GM11168 (cell line): ENCODE measurements at regions not wholly inside any gene's neighbourhood (a gene's known extent, or its start where the extent isn't known, plus 50 kb on each side); places are given as distances from the start of the nearest gene placed in this dataset.

Experiments
- in situ Hi-C: fragments of 300-500 bp; cut with MboI; formaldehyde crosslinking; loops from one replicate; pipeline ENCODE4 v1.12.0; 2022; ENCODE audit warnings: low sequenced_read_pairs; ENCODE audit not compliant: unreplicated experiment

DNA sequence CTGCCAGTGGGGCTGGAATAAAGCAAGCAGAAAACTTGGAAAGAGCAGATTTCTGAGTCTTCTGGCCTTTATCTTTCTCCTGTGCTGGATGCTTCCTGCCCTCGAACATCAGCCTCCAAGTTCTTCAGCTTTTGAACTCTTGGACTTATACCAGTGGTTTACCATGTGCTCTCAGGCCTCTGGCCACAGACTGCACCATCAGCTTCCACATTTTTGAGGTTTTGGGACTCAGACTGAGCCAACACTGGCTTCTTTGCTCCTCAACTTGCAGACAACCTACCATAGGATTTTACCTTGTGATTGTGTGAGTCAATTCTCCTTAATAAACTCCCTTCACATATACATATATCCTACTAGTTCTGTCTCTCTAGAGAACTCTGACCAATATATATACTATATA, 706.6 kb downstream of the NR2F2 start:
- in situ Hi-C loops: no loop called here

GRCh38 chr15:97045666-97046421, 715.3 kb downstream of the NR2F2 start:
- in situ Hi-C loops: no loop called here

- in situ Hi-C loops: no loop called here
Measured at GRCh38 chr15:97052513-97052912, 722.0 kb downstream of the NR2F2 start.

- in situ Hi-C loops: no loop called here
Measured at GRCh38 chr15:97053635-97054034, 723.1 kb downstream of the NR2F2 start.

- in situ Hi-C loops: no loop called here
Measured at GRCh38 chr15:97057503-97057902, 727.0 kb downstream of the NR2F2 start.

DNA sequence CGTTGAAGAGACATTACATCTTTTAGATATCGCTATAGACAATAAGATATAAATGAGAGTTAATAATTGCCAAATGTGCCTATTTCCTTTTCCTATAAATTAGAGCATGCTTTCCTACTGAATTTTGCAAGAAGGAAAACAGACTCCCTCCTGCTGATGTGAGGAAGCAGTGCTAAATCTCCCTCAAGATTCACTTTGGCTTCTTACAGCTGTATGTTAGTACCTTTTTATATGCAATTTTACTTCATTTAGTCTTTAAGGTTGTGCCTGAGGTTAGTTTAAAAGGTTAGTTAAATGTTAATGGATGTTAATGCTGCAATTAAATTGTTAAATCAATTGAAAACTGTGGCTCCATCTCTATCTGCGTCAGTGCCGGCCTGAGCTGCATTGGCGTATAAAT, 728.8 kb downstream of the NR2F2 start:
- in situ Hi-C loops: no loop called here

GRCh38 chr15:97061392-97061791, 730.9 kb downstream of the NR2F2 start:
- in situ Hi-C loops: no loop called here

DNA sequence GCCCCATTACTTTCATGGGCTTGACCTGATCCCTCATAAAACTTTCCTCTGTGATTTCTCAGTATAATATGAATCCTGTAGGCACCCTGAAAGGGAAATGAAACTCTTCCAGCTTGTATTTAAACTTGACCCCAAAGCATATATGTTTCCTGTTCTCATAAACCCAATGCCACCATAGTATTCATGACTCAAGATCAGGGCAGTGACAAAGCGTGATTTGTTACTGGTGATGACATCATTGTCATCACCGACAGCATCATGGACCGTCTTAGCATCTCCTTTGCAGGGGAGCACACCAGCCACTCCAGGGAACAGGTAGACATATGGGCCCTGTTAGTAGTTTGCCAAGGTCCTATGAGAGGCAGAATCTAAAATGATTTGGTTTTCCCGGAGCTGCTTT, 741.2 kb downstream of the NR2F2 start:
- in situ Hi-C loops: no loop called here

DNA sequence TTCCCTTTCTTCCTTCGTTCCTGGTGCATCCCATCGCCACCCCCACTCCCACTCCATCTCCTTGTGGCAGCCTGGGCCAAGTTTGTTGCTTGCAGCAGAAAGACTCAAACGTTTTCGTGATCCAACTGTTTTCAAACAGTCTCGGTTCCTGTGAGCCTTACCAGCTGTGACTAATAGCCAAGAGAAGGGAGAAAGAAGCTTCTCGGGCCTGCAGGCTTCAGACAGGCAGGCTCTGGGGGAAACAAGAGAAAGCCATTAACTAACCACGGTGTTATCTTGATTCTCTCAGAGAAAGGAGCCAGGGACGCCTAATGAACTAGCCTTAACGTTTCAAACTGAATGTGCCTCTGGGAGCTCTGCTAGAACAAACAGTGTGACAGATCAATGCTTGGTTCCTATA, 742.0 kb downstream of the NR2F2 start:
- in situ Hi-C loops: no loop called here

- in situ Hi-C loops: no loop called here
Measured at GRCh38 chr15:97076011-97076410, 745.5 kb downstream of the NR2F2 start.

- in situ Hi-C loops: no loop called here
Measured at GRCh38 chr15:97077975-97078374, 747.5 kb downstream of the NR2F2 start.

DNA sequence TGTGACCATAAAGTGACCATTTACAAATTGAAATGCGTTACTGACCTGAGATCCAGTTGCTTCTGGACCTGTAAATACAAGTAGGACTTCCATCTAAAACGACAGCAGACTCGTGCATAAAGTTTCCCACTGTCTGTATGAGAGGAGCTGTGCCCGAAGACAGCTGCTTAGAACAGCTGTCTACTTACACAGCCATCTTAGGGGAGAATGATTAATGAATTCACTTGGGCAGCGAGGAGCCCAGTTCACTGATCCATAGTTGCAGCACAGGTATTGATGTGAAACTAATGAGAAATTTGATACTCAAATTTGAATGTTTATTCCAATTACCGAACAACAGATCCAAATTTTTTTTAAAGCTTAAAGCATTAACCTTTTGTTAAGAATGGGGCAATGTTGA, 748.1 kb downstream of the NR2F2 start:
- in situ Hi-C loops: no loop called here

DNA sequence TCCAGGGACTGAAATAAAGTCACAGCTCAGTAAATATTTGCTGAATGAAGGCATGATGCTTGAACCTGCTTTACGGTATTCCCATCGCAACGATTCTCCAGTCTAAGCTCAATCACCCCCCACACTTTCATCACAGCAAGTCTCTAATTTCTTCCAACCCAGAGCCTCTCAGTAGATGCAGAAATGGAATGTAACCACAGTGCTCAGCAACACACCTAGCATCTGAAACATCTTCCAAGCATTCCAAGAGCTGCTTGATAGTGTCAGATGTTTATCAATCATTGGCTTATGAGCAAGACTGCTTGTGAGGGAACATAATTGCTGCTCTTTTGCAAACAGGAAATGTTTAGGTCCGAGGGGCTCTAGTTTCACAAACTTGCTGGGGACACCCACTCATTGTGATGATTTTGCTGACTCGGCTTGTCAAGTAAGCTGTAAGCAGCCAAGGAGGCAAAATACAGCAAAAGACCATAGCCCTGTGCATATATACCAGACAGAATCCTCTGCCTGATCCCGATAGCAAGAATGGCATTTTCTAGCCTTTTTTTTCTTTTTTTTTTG, 751.2 kb downstream of the NR2F2 start:
- in situ Hi-C loops: no loop called here

GRCh38 chr15:97082830-97083229, 752.3 kb downstream of the NR2F2 start:
- in situ Hi-C loops: no loop called here

- in situ Hi-C loops: no loop called here
Measured at GRCh38 chr15:97084650-97085049, 754.1 kb downstream of the NR2F2 start.

DNA sequence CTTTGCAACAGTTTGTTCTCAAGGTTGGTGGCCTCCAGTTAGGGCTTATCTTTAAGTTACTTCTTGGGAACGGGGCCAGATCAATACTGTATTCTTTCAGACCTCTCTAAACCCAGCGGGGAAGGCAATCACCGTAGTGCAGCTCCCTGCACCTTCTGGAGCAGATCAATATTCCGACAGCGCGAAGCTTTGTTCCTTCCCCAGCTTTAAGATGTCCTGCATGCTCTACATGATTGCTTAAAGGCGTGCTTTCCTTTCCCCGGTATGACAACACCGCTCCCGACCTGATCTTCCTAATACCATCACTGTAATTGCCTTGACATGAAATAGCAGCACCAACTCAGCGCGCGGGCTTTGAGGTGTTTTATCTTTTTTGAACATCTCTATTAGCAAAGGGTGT, 755.2 kb downstream of the NR2F2 start:
- in situ Hi-C loops: no loop called here

DNA sequence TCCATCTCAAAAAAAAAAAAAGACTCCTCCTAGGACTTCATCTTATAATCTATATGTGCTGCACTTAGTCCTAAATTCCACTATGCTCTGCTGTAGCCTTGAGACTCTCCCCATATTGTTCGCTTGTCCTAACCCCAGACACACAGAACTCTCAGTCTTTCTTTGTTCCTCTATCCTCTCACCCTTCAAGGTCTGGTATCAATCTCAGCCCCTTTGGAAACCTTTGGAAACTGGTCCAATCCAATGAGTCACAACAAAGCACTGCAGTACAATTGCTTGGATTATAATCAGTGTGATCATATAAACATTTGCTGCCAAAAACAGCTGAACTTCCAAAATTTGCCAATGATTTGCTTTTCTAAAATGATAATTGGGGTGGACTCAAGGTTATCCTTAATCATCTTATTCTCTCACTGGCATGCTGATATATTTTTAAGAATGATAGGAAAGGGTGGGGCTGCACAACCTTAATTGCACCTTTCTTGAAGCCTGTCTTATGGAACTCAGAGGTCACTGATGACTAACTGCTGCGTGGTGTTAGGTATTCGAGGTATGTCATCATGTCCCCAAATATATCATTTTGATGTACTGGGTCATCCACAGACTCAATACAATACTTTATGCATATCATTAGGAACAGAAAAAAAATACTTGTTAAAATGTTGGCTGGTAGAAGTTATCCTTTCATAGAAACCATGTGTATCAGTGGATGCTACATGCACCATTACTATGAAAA, 756.7 kb downstream of the NR2F2 start:
- in situ Hi-C loops: no loop called here

DNA sequence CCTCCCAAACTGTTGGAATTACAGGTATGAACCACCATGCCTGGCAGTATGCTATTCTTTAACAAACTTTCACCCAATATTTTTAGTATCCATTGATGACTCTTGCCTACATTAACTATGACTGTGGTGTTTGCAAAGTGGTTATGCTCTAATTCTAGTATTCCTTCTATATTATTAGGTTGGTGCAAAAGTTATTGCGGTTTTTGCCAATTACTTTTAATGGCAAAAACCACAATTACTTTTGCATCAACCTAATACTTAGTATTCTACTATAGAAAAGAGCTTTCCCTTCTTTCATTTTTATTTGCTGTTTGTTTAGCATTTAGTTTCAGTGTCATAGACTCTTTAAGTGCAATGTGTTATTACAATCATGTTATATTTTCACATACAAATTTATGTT, 760.6 kb downstream of the NR2F2 start:
- in situ Hi-C loops: no loop called here

GRCh38 chr15:97092656-97093055, 762.2 kb downstream of the NR2F2 start:
- in situ Hi-C loops: no loop called here

GRCh38 chr15:97096303-97096835, 765.9 kb downstream of the NR2F2 start:
- in situ Hi-C loops: no loop called here

GRCh38 chr15:97099040-97099439, 768.5 kb downstream of the NR2F2 start:
- in situ Hi-C loops: no loop called here
